Activated naive CD8-positive, alpha-beta T cell treated with anti-CD3 and anti-CD28 coated beads for 36 hours (primary cell): ENCODE measurements at regions not wholly inside any gene's neighbourhood (a gene's known extent, or its start where the extent isn't known, plus 50 kb on each side); places are given as distances from the start of the nearest gene placed in this dataset.

ENCODE experiments used
- DNase-seq: peaks from one replicate; pipeline ENCODE4 v3.0.0; 2021
- H3K27ac Mint-ChIP-seq: one replicate; pipeline ENCODE4 v1.8.0; 2022; ENCODE audit warnings: mild to moderate bottlenecking, moderate library complexity, mixed read lengths
- H3K27me3 Mint-ChIP-seq: one replicate; pipeline ENCODE4 v1.8.0; 2022; ENCODE audit warnings: mild to moderate bottlenecking, mixed read lengths
- H3K36me3 Mint-ChIP-seq: one replicate; pipeline ENCODE4 v1.8.0; 2021; ENCODE audit warnings: mild to moderate bottlenecking, mixed read lengths
- H3K4me1 Mint-ChIP-seq: one replicate; pipeline ENCODE4 v1.8.0; 2021; ENCODE audit warnings: mixed read lengths
- H3K4me3 Mint-ChIP-seq: one replicate; pipeline ENCODE4 v1.8.0; 2022; ENCODE audit warnings: mild to moderate bottlenecking, moderate library complexity, mixed read lengths
- H3K9me3 Mint-ChIP-seq: one replicate; pipeline ENCODE4 v1.8.0; 2022; ENCODE audit warnings: mixed read lengths

- no peak overlapping the region for H3K4me3 Mint-ChIP-seq
- H3K9me3 Mint-ChIP-seq = peaks cover 2% of the 10 kb centered on the region
- H3K4me1 Mint-ChIP-seq = no peaks in the 10 kb centered on the region
- DNase-seq = no peak
- no peak overlapping the region for H3K27ac Mint-ChIP-seq
- peaks cover 9% of the 10 kb centered on the region for H3K27me3 Mint-ChIP-seq
- H3K36me3 Mint-ChIP-seq = no peaks in the 10 kb centered on the region
These were observed 68.9 kb upstream of the PPP2R3A start for GRCh38 chr3:135896613-135897012.

- H3K4me3 Mint-ChIP-seq = no peak overlapping the region
- no peaks in the 10 kb centered on the region for H3K4me1 Mint-ChIP-seq
- H3K27ac Mint-ChIP-seq = no peak overlapping the region
- H3K27me3 Mint-ChIP-seq = peaks cover 5% of the 10 kb centered on the region
- no peak for DNase-seq
- H3K36me3 Mint-ChIP-seq = no peaks in the 10 kb centered on the region
- peaks cover 2% of the 10 kb centered on the region for H3K9me3 Mint-ChIP-seq
These were observed 67.8 kb upstream of the PPP2R3A start for GRCh38 chr3:135897715-135898114.

GRCh38 chr3:135898774-135899173 is 66.8 kb upstream of the PPP2R3A start:
- DNase-seq = no peak
- Mint-ChIP-seq H3K27me3 (peaks cover 3% of the 10 kb centered on the region), H3K27ac (no peak overlapping the region), H3K4me3 (no peak overlapping the region), H3K9me3 (peaks cover 2% of the 10 kb centered on the region), H3K36me3 (no peaks in the 10 kb centered on the region), H3K4me1 (no peaks in the 10 kb centered on the region)

GRCh38 chr3:135905058-135905724 is 60.3 kb upstream of the PPP2R3A start:
- Mint-ChIP-seq H3K27me3 (peaks cover 8% of the 10 kb centered on the region), H3K9me3 (peaks cover 2% of the 10 kb centered on the region), H3K36me3 (no peaks in the 10 kb centered on the region), H3K4me1 (no peaks in the 10 kb centered on the region), H3K4me3 (no peak overlapping the region), H3K27ac (no peak overlapping the region)
- no peak for DNase-seq

GRCh38 chr3:135907422-135908165 is 57.9 kb upstream of the PPP2R3A start:
- Mint-ChIP-seq H3K4me1 (no peaks in the 10 kb centered on the region), H3K27me3 (peaks cover 8% of the 10 kb centered on the region), H3K27ac (no peak overlapping the region), H3K9me3 (no peaks in the 10 kb centered on the region), H3K4me3 (no peak overlapping the region), H3K36me3 (no peaks in the 10 kb centered on the region)
- no peak for DNase-seq

GRCh38 chr3:135908225-135908624 is 57.3 kb upstream of the PPP2R3A start:
- no peak for DNase-seq
- Mint-ChIP-seq H3K4me1 (no peaks in the 10 kb centered on the region), H3K9me3 (no peaks in the 10 kb centered on the region), H3K27ac (no peak overlapping the region), H3K36me3 (no peaks in the 10 kb centered on the region), H3K4me3 (no peak overlapping the region), H3K27me3 (peaks cover 8% of the 10 kb centered on the region)

GRCh38 chr3:135908737-135909136 is 56.8 kb upstream of the PPP2R3A start:
- Mint-ChIP-seq H3K4me1 (no peaks in the 10 kb centered on the region), H3K27me3 (peaks cover 8% of the 10 kb centered on the region), H3K27ac (no peak overlapping the region), H3K9me3 (no peaks in the 10 kb centered on the region), H3K36me3 (no peaks in the 10 kb centered on the region), H3K4me3 (no peak overlapping the region)
- DNase-seq = no peak

GRCh38 chr3:135911110-135911509 is 54.4 kb upstream of the PPP2R3A start:
- peaks cover 2% of the 10 kb centered on the region for H3K27me3 Mint-ChIP-seq
- no peak for DNase-seq
- H3K9me3 Mint-ChIP-seq = no peaks in the 10 kb centered on the region
- H3K4me3 Mint-ChIP-seq = no peak overlapping the region
- no peaks in the 10 kb centered on the region for H3K4me1 Mint-ChIP-seq
- H3K36me3 Mint-ChIP-seq = no peaks in the 10 kb centered on the region
- H3K27ac Mint-ChIP-seq = no peak overlapping the region

GRCh38 chr3:135915206-135915605 is 50.3 kb upstream of the PPP2R3A start:
- DNase-seq = no peak
- H3K27me3 Mint-ChIP-seq = peaks cover 13% of the 10 kb centered on the region
- H3K4me3 Mint-ChIP-seq = no peak overlapping the region
- no peak overlapping the region for H3K27ac Mint-ChIP-seq
- H3K36me3 Mint-ChIP-seq = no peaks in the 10 kb centered on the region
- H3K4me1 Mint-ChIP-seq = no peaks in the 10 kb centered on the region
- no peaks in the 10 kb centered on the region for H3K9me3 Mint-ChIP-seq
